ENCODE measurements at regions not wholly inside any gene's neighbourhood (a gene's known extent, or its start where the extent isn't known, plus 50 kb on each side); places are given as distances from the start of the nearest gene placed in this dataset.

- DNase-seq (ENCODE audit: low read depth), result no peak
Observed at GRCh38 chr9:693201-694091, 148.1 kb upstream of the DMRT1 start.

DNA sequence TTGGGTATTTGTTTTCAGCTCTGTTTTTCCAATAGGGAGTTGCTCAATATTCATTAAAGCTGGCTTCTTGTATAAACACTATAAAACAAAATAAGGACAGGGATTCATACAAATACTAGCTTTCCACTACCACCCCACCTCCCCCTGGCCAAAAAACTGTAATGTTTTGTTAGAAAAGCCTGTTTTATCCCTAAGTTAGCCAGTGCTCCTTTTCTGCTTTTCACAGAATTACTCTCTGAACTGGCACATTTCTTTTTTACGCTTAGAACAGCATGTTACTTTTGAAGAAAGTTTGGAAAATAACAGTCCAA, 147.4 kb upstream of the DMRT1 start:
- no peak for DNase-seq (ENCODE audit: low read depth)

- no peak for DNase-seq (ENCODE audit: low read depth)
Observed at GRCh38 chr9:694403-695154, 146.9 kb upstream of the DMRT1 start.

GRCh38 chr9:695252-695651, 146.2 kb upstream of the DMRT1 start:
- DNase-seq (ENCODE audit: low read depth), result no peak

- DNase-seq (ENCODE audit: low read depth), result no peak
Observed at GRCh38 chr9:696332-697323, 144.9 kb upstream of the DMRT1 start.

DNA sequence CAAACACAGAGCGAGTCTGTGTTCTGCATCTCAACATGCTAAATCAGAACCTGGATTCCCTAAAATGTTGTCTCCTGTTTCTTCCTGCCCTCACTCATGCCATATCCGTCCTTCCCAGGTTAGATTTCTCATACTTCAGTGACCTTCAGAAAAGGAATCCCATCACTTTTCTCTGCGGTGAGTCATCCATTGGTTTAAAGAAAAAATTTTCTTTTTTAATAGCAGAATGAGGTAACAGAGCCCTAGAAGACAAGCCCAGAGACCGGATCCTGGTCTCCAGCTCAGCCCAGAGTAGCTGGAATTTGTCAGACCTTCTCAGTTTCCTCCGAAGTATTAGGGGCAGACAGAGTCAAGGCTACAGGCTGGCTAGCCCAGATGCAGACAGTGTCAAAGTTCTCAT, 143.2 kb upstream of the DMRT1 start:
- no peak for DNase-seq (ENCODE audit: low read depth)

DNA sequence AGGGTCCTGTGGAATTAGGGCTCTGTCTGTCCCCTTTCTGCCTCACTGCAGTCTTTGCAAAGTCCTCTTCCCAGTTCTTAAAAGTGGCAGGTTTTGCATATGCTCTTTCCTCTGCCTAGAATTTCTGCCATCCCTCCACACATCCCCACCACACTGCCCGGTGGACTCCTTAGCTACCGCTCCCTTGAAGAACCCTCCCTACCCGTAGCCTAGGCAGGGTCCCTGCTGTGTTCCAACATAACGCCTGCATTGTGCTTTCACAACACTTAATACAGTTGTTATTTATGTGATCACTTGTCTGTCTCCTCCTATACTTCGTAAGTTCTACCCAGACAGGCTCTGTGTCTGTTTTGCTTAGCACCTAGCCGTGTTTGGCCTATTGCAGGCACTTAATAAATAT, 142.5 kb upstream of the DMRT1 start:
- no peak for DNase-seq (ENCODE audit: low read depth)

DNA sequence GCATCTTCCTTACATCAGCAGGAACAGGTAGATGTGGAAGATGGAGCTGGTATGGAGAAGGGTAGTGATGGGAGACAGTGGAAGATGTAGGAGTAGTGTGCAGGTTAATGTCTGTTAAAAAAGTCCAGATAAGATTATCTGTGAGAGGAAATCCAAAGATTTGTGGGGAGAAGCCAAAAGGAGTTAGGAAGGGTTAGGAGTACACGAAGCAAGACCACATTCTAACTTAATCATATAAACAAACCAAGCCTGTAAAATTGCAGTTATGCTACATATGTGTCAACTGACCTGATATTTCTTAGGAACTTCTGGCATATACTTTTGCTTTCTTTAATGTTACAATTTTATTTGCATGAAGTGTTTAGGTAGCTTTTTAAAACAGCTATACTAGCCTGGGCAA, 142.1 kb upstream of the DMRT1 start:
- no peak for DNase-seq (ENCODE audit: low read depth)

DNA sequence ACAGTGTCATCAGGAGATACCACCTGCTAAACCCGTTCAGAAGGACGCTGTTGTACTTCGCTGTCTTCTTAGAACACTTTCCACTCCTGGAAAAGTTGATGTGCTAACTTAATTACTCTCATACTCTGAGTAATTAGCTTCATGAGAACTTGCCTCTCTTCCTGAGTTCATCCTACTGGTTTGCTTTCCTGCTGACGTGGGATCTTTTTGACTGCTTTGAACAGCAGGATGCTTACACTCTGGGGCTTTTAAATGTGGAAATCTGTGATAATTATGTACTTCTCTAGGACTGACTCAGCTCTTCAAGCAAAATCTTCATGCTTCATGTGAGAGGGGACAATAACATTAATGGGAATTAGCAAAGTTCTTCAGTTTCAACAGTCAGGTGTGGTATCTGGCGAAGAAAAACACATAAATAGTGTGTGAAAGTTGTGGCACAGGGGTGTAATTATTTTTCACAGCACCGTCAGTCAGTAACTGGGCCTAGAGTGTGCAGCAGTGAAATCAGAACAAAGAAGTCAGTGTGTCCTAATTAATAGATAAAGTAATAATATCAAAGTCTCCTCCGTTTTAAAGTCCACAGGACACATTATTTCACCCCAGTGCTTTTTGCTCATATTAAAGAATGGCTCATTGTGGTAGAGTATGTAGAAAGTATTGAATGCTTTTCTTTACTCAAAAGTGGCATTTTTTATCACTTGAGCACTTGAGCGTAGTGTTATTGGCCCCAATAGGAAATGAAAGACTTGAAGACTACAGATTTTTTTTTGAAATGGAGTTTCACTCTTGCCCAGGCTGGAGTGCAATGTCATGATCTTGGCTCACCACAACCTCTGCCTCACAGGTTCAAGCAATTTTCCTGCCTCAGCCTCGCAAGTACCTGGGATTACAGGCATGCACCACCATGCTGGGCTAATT, 140.9 kb upstream of the DMRT1 start:
- DNase-seq (ENCODE audit: low read depth), result no peak

DNA sequence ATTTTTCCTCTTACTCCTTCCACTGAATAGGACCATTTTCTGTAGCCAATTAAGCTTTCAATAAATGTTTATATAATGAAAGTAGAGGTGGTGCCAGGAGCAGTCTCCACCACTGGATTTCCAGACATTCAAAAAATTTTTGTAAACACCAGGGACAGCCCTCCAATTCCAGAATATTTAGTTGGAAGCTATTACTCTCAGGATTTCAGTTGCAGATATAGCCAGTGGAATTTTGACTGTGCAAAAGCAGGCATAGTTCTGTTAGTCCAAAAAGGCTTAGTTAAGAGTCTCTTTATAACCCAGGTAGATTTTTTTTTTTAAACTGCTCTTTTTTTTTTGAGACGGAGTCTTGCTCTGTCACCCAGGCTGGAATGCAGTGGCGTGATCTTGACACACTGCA, 138.1 kb upstream of the DMRT1 start:
- DNase-seq (ENCODE audit: low read depth), result no peak

GRCh38 chr9:706073-706472, 135.4 kb upstream of the DMRT1 start:
- DNase-seq (ENCODE audit: low read depth), result no peak

GRCh38 chr9:706606-707459, 134.7 kb upstream of the DMRT1 start:
- DNase-seq (ENCODE audit: low read depth), result no peak

DNA sequence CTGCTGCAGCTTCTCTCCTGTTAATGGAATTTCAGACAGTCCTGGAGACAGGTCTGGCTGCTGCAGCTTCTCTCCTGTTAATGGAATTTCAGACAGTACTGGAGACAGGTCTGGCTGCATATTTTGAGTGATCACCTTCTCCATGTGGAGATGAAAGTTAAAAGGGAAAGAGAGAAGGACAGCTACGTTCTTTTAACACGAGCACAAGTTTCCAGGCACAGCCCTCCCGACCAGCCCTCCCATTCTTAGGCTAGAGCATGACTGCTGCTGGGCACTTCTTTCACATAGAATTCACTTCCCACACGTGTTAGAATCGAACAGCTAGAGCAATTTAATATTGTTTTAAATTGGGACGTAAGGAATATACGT, 133.3 kb upstream of the DMRT1 start:
- DNase-seq (ENCODE audit: low read depth), result no peak

GRCh38 chr9:708551-709432, 132.7 kb upstream of the DMRT1 start:
- no peak for DNase-seq (ENCODE audit: low read depth)

DNA sequence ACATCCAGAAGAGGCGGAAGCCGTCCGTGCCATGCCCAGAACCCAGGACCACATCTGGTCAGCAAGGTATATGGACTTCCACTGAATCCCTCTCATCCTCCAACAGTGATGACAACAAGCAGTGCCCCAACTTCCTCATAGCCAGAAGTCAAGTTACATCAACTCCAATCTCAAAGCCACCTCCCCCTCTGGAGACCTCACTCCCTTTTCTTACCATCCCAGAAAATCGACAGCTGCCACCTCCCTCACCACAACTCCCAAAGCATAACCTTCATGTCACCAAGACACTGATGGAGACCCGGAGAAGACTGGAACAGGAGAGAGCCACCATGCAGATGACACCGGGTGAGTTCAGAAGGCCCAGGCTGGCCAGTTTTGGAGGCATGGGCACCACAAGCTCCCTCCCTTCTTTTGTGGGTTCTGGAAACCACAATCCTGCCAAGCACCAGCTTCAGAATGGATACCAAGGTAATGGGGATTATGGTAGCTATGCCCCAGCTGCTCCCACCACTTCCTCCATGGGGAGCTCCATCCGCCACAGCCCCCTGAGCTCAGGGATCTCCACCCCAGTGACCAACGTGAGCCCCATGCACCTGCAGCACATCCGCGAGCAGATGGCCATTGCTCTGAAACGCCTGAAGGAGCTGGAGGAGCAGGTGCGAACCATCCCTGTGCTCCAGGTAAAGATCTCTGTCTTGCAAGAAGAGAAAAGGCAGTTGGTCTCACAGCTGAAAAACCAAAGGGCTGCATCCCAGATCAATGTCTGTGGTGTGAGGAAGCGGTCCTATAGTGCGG, 130.3 kb upstream of the DMRT1 start:
- DNase-seq (ENCODE audit: low read depth), result no peak

DNA sequence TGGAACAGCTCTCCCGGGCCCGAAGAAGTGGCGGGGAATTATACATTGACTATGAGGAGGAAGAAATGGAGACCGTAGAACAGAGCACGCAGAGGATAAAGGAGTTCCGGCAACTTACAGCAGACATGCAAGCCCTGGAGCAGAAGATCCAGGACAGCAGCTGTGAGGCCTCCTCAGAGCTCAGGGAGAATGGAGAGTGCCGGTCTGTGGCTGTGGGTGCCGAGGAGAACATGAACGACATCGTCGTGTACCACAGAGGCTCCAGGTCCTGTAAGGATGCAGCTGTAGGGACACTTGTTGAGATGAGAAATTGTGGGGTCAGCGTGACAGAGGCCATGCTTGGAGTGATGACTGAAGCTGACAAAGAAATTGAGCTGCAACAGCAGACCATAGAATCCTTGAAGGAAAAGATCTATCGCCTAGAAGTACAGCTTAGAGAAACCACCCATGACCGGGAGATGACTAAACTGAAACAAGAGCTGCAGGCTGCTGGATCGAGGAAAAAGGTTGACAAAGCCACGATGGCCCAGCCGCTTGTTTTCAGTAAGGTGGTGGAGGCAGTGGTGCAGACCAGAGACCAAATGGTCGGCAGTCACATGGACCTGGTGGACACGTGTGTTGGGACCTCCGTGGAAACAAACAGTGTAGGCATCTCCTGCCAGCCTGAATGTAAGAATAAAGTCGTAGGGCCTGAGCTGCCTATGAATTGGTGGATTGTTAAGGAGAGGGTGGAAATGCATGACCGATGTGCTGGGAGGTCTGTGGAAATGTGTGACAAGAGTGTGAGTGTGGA, 129.5 kb upstream of the DMRT1 start:
- DNase-seq (ENCODE audit: low read depth), result no peak

- DNase-seq (ENCODE audit: low read depth), result no peak
Observed at GRCh38 chr9:712643-713042, 128.9 kb upstream of the DMRT1 start.

DNA sequence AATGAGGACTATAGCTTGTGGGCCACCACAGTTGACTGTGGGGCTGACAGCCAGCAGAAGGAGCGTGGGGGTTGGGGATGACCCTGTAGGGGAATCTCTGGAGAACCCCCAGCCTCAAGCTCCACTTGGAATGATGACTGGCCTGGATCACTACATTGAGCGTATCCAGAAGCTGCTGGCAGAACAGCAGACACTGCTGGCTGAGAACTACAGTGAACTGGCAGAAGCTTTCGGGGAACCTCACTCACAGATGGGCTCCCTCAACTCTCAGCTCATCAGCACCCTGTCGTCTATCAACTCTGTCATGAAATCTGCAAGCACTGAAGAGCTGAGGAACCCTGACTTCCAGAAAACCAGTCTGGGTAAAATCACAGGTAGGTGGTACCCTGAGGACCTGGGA, 128.4 kb upstream of the DMRT1 start:
- no peak for DNase-seq (ENCODE audit: low read depth)

Measured in stimulated activated CD8-positive, alpha-beta memory T cell treated with anti-CD3 and anti-CD28 coated beads, Interleukin-12 subunit alpha, Interleukin-12 subunit beta, amount 100 ng/mL, for 4 hours (primary cell).